Testis (tissue), 2 donors: ENCODE measurements at regions not wholly inside any gene's neighbourhood (a gene's known extent, or its start where the extent isn't known, plus 50 kb on each side); places are given as distances from the start of the nearest gene placed in this dataset.

ENCODE experiments used
- POLR2A ChIP-seq: fragments of 450-650 bp; IDR thresholded peaks from one replicate; pipeline ENCODE4 v1.6.1; 2017; ENCODE audit warnings: antibody characterized with exemption, mild to moderate bottlenecking, moderate library complexity
- TF ChIP-seq, protein P1 (sequence below), 3 experiments: fragments of 450-650 bp in 2 of 3; fragments of 200-600 bp in 1 of 3; sonication (generic) in 1 of 3; IDR thresholded peaks; one replicate each; pipeline ENCODE4 v1.5.1; 2016 to 2019; ENCODE audit warnings: antibody characterized with exemption in 3 of 3, mild to moderate bottlenecking in 2 of 3, moderate library complexity in 1 of 3

DNA sequence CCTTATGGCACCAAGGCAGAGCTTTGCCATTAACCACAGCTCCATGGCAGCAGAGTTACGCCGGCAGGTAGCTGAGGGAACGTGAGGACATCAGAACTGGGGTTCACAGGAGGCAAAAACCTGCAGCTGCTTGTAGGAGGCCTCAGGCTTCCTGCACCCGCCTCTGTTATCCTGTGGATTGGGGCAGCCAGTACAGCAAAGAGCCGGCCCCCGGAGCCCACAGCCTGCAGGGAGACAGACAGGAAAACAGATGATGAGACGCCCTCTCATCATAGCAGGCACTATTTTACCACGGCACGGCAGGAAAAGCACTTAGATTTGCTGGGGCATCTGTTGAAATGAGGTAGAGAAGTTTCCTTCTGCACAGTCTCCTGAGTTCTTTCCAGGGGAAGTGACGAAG is 870.3 kb downstream of the TBC1D22A start:
- TF ChIP-seq, protein P1, sequence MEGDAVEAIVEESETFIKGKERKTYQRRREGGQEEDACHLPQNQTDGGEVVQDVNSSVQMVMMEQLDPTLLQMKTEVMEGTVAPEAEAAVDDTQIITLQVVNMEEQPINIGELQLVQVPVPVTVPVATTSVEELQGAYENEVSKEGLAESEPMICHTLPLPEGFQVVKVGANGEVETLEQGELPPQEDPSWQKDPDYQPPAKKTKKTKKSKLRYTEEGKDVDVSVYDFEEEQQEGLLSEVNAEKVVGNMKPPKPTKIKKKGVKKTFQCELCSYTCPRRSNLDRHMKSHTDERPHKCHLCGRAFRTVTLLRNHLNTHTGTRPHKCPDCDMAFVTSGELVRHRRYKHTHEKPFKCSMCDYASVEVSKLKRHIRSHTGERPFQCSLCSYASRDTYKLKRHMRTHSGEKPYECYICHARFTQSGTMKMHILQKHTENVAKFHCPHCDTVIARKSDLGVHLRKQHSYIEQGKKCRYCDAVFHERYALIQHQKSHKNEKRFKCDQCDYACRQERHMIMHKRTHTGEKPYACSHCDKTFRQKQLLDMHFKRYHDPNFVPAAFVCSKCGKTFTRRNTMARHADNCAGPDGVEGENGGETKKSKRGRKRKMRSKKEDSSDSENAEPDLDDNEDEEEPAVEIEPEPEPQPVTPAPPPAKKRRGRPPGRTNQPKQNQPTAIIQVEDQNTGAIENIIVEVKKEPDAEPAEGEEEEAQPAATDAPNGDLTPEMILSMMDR (IDR thresholded peaks at IDR 0.05): no peak
- no peak for TF ChIP-seq POLR2A
